Keratinocyte (primary cell): ENCODE measurements at regions not wholly inside any gene's neighbourhood (a gene's known extent, or its start where the extent isn't known, plus 50 kb on each side); places are given as distances from the start of the nearest gene placed in this dataset.

Experiments used
- DNase-seq: peaks from one replicate; pipeline ENCODE4 v3.0.0-alpha.2; 2011; ENCODE audit warnings: low read depth, missing footprints, low spot score
- FAIRE-seq: peaks from 2 replicates; lab custom pipeline; 2011; peaks lifted over from hg19 to GRCh38; lab: Jason Lieb, UNC
- H2AFZ ChIP-seq: 2 replicates; pipeline ENCODE4 v1.6.0; 2012; ENCODE audit warnings: low read length, control low read depth, inconsistent platforms; ENCODE audit not compliant: control insufficient read depth
- H3K27ac ChIP-seq: 2 replicates; pipeline ENCODE4 v1.5.1; 2011; ENCODE audit warnings: low read length; ENCODE audit not compliant: control insufficient read depth, insufficient read depth
- H3K27me3 ChIP-seq: 3 replicates; pipeline ENCODE4 v1.6.0; 2011; ENCODE audit warnings: low read length; ENCODE audit not compliant: control insufficient read depth, insufficient read depth; ENCODE audit errors: extremely low read depth
- H3K36me3 ChIP-seq, 2 experiments: 2 replicates in 1 of 2; 3 replicates in 1 of 2; pipeline ENCODE4 v1.5.1; 2011; ENCODE audit warnings: low read length in 2 of 2, mild to moderate bottlenecking in 1 of 2; ENCODE audit not compliant: control insufficient read depth in 2 of 2, insufficient read depth in 2 of 2; ENCODE audit errors: extremely low read depth in 1 of 2
- H3K4me1 ChIP-seq: 3 replicates; pipeline ENCODE4 v1.5.1; 2011; ENCODE audit warnings: low read length; ENCODE audit not compliant: control insufficient read depth, insufficient read depth; ENCODE audit errors: extremely low read depth
- H3K4me2 ChIP-seq: 3 replicates; pipeline ENCODE4 v1.6.0; 2011; ENCODE audit warnings: low read depth, low read length; ENCODE audit not compliant: control insufficient read depth, insufficient read depth; ENCODE audit errors: extremely low read depth
- H3K4me3 ChIP-seq, 3 experiments: fragments of 200-600 bp in 1 of 3; sonication (generic) in 1 of 3; 2 replicates in 2 of 3; 3 replicates in 1 of 3; pipeline ENCODE4 v1.5.1; 2011 to 2016; ENCODE audit warnings: low read length in 3 of 3, mild to moderate bottlenecking in 3 of 3, control low read depth in 2 of 3, inconsistent platforms in 1 of 3, low read depth in 1 of 3, mixed read lengths in 1 of 3, mixed run types in 1 of 3, moderate library complexity in 1 of 3; ENCODE audit not compliant: control insufficient read depth in 2 of 3, insufficient read depth in 2 of 3; ENCODE audit errors: extremely low read depth in 1 of 3
- H3K79me2 ChIP-seq: 2 replicates; pipeline ENCODE4 v1.6.0; 2012; ENCODE audit warnings: low read length; ENCODE audit not compliant: control insufficient read depth, insufficient read depth
- H3K9ac ChIP-seq: 3 replicates; pipeline ENCODE4 v1.6.0; 2011; ENCODE audit warnings: low read length; ENCODE audit not compliant: control insufficient read depth, insufficient read depth; ENCODE audit errors: extremely low read depth
- H3K9me1 ChIP-seq: 3 replicates; pipeline ENCODE4 v1.6.0; 2011; ENCODE audit warnings: low read length; ENCODE audit not compliant: control insufficient read depth, insufficient read depth; ENCODE audit errors: extremely low read depth
- H3K9me3 ChIP-seq: 2 replicates; pipeline ENCODE4 v1.5.1; 2012; ENCODE audit warnings: low read depth, low read length; ENCODE audit not compliant: control insufficient read depth
- H4K20me1 ChIP-seq: 3 replicates; pipeline ENCODE4 v1.6.0; 2011; ENCODE audit warnings: low read length; ENCODE audit not compliant: control insufficient read depth, insufficient read depth; ENCODE audit errors: extremely low read depth
- CTCF ChIP-seq, 3 experiments: IDR thresholded peaks in 1 of 3; conservative IDR thresholded peaks in 1 of 3; optimal IDR thresholded peaks in 1 of 3; 2 replicates in 2 of 3; 3 replicates in 1 of 3; pipeline versions ENCODE3 to v1.5.1; 2011; ENCODE audit warnings: low read length in 3 of 3, mild to moderate bottlenecking in 3 of 3, moderate library complexity in 2 of 3, control low read depth in 1 of 3, inconsistent platforms in 1 of 3; ENCODE audit not compliant: insufficient read depth in 2 of 3; ENCODE audit errors: extremely low read depth in 1 of 3
- EZH2 ChIP-seq: IDR thresholded peaks from one replicate; pipeline ENCODE4 v1.6.1; 2012; ENCODE audit warnings: inconsistent platforms, mild to moderate bottlenecking, low read length, moderate library complexity
- dilution Hi-C: fragments of 300-500 bp; cut with MboI; formaldehyde crosslinking; loops from one replicate; pipeline ENCODE4 v1.7.0; 2020; ENCODE audit warnings: low sequenced_read_pairs; ENCODE audit not compliant: extremely low pct_ligation_motif_present

GRCh38 chr4:19123681-19124080 lies 1102.1 kb upstream of the LCORL start:
- Histone ChIP-seq H4K20me1 (no peaks in the 10 kb centered on the region), H3K4me3 (no peak overlapping the region), H2AFZ (no peak overlapping the region), H3K79me2 (no peaks in the 10 kb centered on the region), H3K9me1 (no peaks in the 10 kb centered on the region), H3K27me3 (no peaks in the 10 kb centered on the region), H3K9ac (no peak overlapping the region), H3K9me3 (no peaks in the 10 kb centered on the region), H3K27ac (no peak overlapping the region), H3K36me3 (no peaks in the 10 kb centered on the region), H3K4me2 (no peak overlapping the region), H3K4me1 (no peaks in the 10 kb centered on the region)
- FAIRE-seq (no peak), DNase-seq (no peak)
- TF ChIP-seq EZH2 (no peak), CTCF (optimal IDR thresholded peaks at IDR 0.05 in 1 of 3, IDR thresholded peaks at IDR 0.05 in 1 of 3, conservative IDR thresholded peaks at IDR 0.05 in 1 of 3; ENCODE audit: extremely low read depth in 1 of 3, insufficient read depth in 2 of 3, low read length in 3 of 3) (no peak)
- dilution Hi-C loops: no loop called here

GRCh38 chr4:19119904-19120560 lies 1098.5 kb upstream of the LCORL start:
- Histone ChIP-seq H3K9me3 (no peaks in the 10 kb centered on the region), H3K4me1 (no peaks in the 10 kb centered on the region), H3K9me1 (no peaks in the 10 kb centered on the region), H3K27me3 (no peaks in the 10 kb centered on the region), H4K20me1 (no peaks in the 10 kb centered on the region), H3K4me2 (no peak overlapping the region), H3K79me2 (no peaks in the 10 kb centered on the region), H3K9ac (no peak overlapping the region), H3K27ac (no peak overlapping the region), H3K36me3 (no peaks in the 10 kb centered on the region), H3K4me3 (no peak overlapping the region), H2AFZ (no peak overlapping the region)
- dilution Hi-C loops: no loop called here
- FAIRE-seq: no peak
- DNase-seq: no peak
- TF ChIP-seq CTCF (optimal IDR thresholded peaks at IDR 0.05 in 1 of 3, IDR thresholded peaks at IDR 0.05 in 1 of 3, conservative IDR thresholded peaks at IDR 0.05 in 1 of 3; ENCODE audit: extremely low read depth in 1 of 3, insufficient read depth in 2 of 3, low read length in 3 of 3): no peak
- TF ChIP-seq EZH2: no peak
